Thyroid gland (tissue), 4 donors: ENCODE measurements at regions not wholly inside any gene's neighbourhood (a gene's known extent, or its start where the extent isn't known, plus 50 kb on each side); places are given as distances from the start of the nearest gene placed in this dataset.

Source experiments
- DNase-seq, 2 donors: peaks; one replicate each; pipeline ENCODE4 v3.0.0-alpha.2; 2019
- H3K27ac ChIP-seq, 3 donors: fragments of 200-600 bp; sonication (generic); 1 replicate in 2 of 3; 2 replicates in 1 of 3; pipeline ENCODE4 v1.5.1; 2016 to 2019; ENCODE audit warnings: mild to moderate bottlenecking in 1 of 3, moderate library complexity in 1 of 3
- H3K27me3 ChIP-seq: fragments of 200-600 bp; sonication (generic); one replicate; pipeline ENCODE4 v1.5.1; 2019
- H3K36me3 ChIP-seq, 2 donors: fragments of 200-600 bp; sonication (generic); one replicate each; pipeline ENCODE4 v1.5.1; 2016 to 2019
- H3K4me1 ChIP-seq, 2 donors: fragments of 200-600 bp; sonication (generic); one replicate each; pipeline ENCODE4 v1.5.1; 2017 to 2019
- H3K4me3 ChIP-seq, 3 donors: fragments of 200-600 bp; sonication (generic); replicated peaks in 1 of 3; 1 replicate in 2 of 3; 2 replicates in 1 of 3; pipeline ENCODE4 v1.5.1; 2016; ENCODE audit warnings: mild to moderate bottlenecking in 1 of 3
- H3K9me3 ChIP-seq: fragments of 200-600 bp; sonication (generic); one replicate; pipeline ENCODE4 v1.5.1; 2017
- CTCF ChIP-seq, 6 experiments: fragments of 200-600 bp in 3 of 6; fragments of 450-650 bp in 3 of 6; sonication (generic) in 3 of 6; IDR thresholded peaks; one replicate each; pipeline ENCODE4 v1.5.1; 2016 to 2019; ENCODE audit warnings: antibody characterized with exemption in 6 of 6, mild to moderate bottlenecking in 2 of 6, inconsistent platforms in 1 of 6, moderate library complexity in 1 of 6
- POLR2A ChIP-seq, 2 donors: fragments of 450-650 bp; IDR thresholded peaks; one replicate each; pipeline ENCODE4 v1.6.1; 2017; ENCODE audit warnings: antibody characterized with exemption in 2 of 2, mild to moderate bottlenecking in 2 of 2, moderate library complexity in 1 of 2
- WGBS, 2 donors: methylation state at CpG; one replicate each; pipeline ENCODE4 v1.1.5; 2017; 5-methylcytosine and 5-hydroxymethylcytosine counted together
- intact Hi-C: fragments of 100-400 bp; cut with DNase I; formaldehyde crosslinking; loops from one replicate; pipeline ENCODE4 v1.15.1; 2023

- H3K4me1 ChIP-seq: no peaks in the 10 kb centered on the region
- no peaks in the 10 kb centered on the region for H3K36me3 ChIP-seq
- H3K4me3 ChIP-seq: no peak overlapping the region
- no peaks in the 10 kb centered on the region for H3K9me3 ChIP-seq
- H3K27ac ChIP-seq: no peak overlapping the region
- WGBS, 2 donors: 82 to 91% methylated on average over 5 to 8 of the region's 8 CpGs
- no peak for DNase-seq
- no peaks in the 10 kb centered on the region for H3K27me3 ChIP-seq
- TF ChIP-seq POLR2A (IDR thresholded peaks at IDR 0.05): no peak
- no peak for TF ChIP-seq CTCF (IDR thresholded peaks at IDR 0.05)
- intact Hi-C loops: no loop called here
These were observed 248.4 kb downstream of the GLI2 start for GRCh38 chr2:120984046-120984445.

- no peaks in the 10 kb centered on the region for H3K9me3 ChIP-seq
- H3K4me3 ChIP-seq: no peak overlapping the region
- TF ChIP-seq CTCF (IDR thresholded peaks at IDR 0.05) (no peak), POLR2A (IDR thresholded peaks at IDR 0.05) (no peak)
- no peak for DNase-seq
- no peaks in the 10 kb centered on the region for H3K36me3 ChIP-seq
- no peak overlapping the region for H3K27ac ChIP-seq
- intact Hi-C loops: no loop called here
- 93 to 95% methylated on average over 20 to 26 of the region's 28 CpGs for WGBS, 2 donors
- no peaks in the 10 kb centered on the region for H3K4me1 ChIP-seq
- no peaks in the 10 kb centered on the region for H3K27me3 ChIP-seq
These were observed 248.9 kb downstream of the GLI2 start for GRCh38 chr2:120984452-120985173.

GRCh38 chr2:120985174-120985996, 249.7 kb downstream of the GLI2 start:
- H3K4me3 ChIP-seq: no peak overlapping the region
- intact Hi-C loops: no loop called here
- no peaks in the 10 kb centered on the region for H3K27me3 ChIP-seq
- no peaks in the 10 kb centered on the region for H3K36me3 ChIP-seq
- H3K27ac ChIP-seq: no peak overlapping the region
- H3K9me3 ChIP-seq: no peaks in the 10 kb centered on the region
- no peak for DNase-seq
- TF ChIP-seq CTCF (IDR thresholded peaks at IDR 0.05): no peak
- no peak for TF ChIP-seq POLR2A (IDR thresholded peaks at IDR 0.05)
- 96% methylated on average over 6 to 12 of the region's 12 CpGs for WGBS, 2 donors
- H3K4me1 ChIP-seq: no peaks in the 10 kb centered on the region

- intact Hi-C loops: no loop called here
- Histone ChIP-seq H3K9me3 (no peaks in the 10 kb centered on the region), H3K36me3 (no peaks in the 10 kb centered on the region), H3K27ac (no peak overlapping the region), H3K4me1 (no peaks in the 10 kb centered on the region), H3K27me3 (no peaks in the 10 kb centered on the region), H3K4me3 (no peak overlapping the region)
- 93 to 95% methylated on average over 23 to 24 of the region's 27 CpGs for WGBS, 2 donors
- DNase-seq: no peak
- TF ChIP-seq POLR2A (IDR thresholded peaks at IDR 0.05) (no peak), CTCF (IDR thresholded peaks at IDR 0.05) (no peak)
These were observed 250.5 kb downstream of the GLI2 start for GRCh38 chr2:120985997-120986651.
